ENCODE measurements at regions not wholly inside any gene's neighbourhood (a gene's known extent, or its start where the extent isn't known, plus 50 kb on each side); places are given as distances from the start of the nearest gene placed in this dataset.

DNA sequence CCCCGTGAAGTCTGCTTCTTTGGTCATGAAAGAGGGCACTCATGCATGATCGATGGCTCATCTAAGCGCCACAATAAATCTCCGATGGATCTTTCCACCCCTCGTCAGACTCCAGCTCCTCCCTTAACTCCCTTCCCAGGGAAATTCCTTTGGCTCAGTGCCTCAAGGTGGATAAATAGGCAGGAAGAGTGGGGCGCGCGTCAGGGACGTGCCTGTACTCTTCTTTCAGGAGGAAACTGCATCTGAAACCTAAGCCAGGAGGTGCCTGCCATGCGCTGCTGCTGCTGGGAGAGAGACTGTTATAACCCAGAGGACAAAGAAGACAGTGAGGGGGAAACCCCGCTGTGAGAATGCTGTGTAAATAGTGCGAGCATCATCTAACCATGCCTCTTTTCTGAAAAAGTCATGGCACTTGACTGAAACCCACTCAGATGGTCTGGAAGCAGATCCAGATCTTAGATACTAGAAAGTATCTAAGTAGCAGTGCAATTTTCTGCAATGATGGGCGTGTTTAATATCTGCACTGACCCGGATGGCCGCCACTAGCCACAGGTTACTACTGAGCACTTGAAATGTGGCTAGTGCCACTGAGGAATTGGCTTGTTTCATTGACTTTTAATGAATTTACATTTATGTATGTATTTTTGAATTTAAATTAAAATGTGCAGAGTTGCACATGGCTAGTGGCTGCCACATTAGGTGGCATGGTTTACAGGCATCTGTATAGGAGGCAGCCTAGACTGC lies 120.3 kb upstream of the BASP1 start:
- whole genome bisulfite sequencing (ENCODE audit: insufficient coverage) = 91% methylated on average over 12 of the region's 15 CpGs
- TF ChIP-seq, protein P1, sequence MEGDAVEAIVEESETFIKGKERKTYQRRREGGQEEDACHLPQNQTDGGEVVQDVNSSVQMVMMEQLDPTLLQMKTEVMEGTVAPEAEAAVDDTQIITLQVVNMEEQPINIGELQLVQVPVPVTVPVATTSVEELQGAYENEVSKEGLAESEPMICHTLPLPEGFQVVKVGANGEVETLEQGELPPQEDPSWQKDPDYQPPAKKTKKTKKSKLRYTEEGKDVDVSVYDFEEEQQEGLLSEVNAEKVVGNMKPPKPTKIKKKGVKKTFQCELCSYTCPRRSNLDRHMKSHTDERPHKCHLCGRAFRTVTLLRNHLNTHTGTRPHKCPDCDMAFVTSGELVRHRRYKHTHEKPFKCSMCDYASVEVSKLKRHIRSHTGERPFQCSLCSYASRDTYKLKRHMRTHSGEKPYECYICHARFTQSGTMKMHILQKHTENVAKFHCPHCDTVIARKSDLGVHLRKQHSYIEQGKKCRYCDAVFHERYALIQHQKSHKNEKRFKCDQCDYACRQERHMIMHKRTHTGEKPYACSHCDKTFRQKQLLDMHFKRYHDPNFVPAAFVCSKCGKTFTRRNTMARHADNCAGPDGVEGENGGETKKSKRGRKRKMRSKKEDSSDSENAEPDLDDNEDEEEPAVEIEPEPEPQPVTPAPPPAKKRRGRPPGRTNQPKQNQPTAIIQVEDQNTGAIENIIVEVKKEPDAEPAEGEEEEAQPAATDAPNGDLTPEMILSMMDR (IDR thresholded peaks at IDR 0.05) = no peak
- no peak for TF ChIP-seq EZH2 (IDR thresholded peaks at IDR 0.05; ENCODE audit: borderline replicate concordance, insufficient read depth, low read depth, low read length, poor library complexity, severe bottlenecking)
- Histone ChIP-seq H3K36me3 (replicated peaks in 1 of 2; ENCODE audit: control extremely low read depth in 1 of 2, control insufficient read depth in 1 of 2, extremely low read depth in 1 of 2, insufficient read depth in 2 of 2, low read length in 1 of 2) (no peaks in the 10 kb centered on the region), H3K27ac (ENCODE audit: low read length in 2 of 2) (no peak overlapping the region), H3K9ac (ENCODE audit: low read length) (no peak overlapping the region), H3K79me2 (ENCODE audit: control insufficient read depth, insufficient read depth, low read length) (no peaks in the 10 kb centered on the region), H3K27me3 (replicated peaks in 1 of 4; ENCODE audit: control extremely low read depth in 1 of 4, control insufficient read depth in 3 of 4, insufficient read depth in 4 of 4, low read length in 3 of 4) (no peaks in the 10 kb centered on the region), H3K4me1 (ENCODE audit: control insufficient read depth in 2 of 2, insufficient read depth in 2 of 2, low read length in 2 of 2) (no peaks in the 10 kb centered on the region), H3K4me2 (replicated peaks; ENCODE audit: low read depth, low read length, poor library complexity, severe bottlenecking) (no peak overlapping the region), H4K20me1 (ENCODE audit: control insufficient read depth, insufficient read depth, low read length, poor library complexity, severe bottlenecking) (no peaks in the 10 kb centered on the region), H3K9me3 (ENCODE audit: control extremely low read depth in 1 of 3, control insufficient read depth in 2 of 3, insufficient read depth in 1 of 3, low read length in 2 of 3) (peaks cover 0 to 3% (median 0%) of the 10 kb centered on the region in 3 donors), H3K4me3 (ENCODE audit: control extremely low read depth in 1 of 5, extremely low read depth in 1 of 5, insufficient read depth in 1 of 5, low read depth in 2 of 5, low read length in 4 of 5) (no peak overlapping the region), H2AFZ (ENCODE audit: insufficient read depth, low read depth, low read length, poor library complexity, severe bottlenecking) (no peak overlapping the region)
- ATAC-seq (ENCODE audit: low read depth) = no peak
- ChIA-PET CTCF (no interaction called here), POLR2A (no interaction called here)
- Mint-ChIP-seq H3K4me1 (no peaks in the 10 kb centered on the region), H3K9me3 (ENCODE audit: insufficient read depth) (no peaks in the 10 kb centered on the region), H3K27ac (no peak overlapping the region), H3K27me3 (no peaks in the 10 kb centered on the region), H3K4me3 (no peak overlapping the region)
- intact Hi-C loops (cut with micrococcal nuclease) = no loop called here
- DNase-seq = no peak

DNA sequence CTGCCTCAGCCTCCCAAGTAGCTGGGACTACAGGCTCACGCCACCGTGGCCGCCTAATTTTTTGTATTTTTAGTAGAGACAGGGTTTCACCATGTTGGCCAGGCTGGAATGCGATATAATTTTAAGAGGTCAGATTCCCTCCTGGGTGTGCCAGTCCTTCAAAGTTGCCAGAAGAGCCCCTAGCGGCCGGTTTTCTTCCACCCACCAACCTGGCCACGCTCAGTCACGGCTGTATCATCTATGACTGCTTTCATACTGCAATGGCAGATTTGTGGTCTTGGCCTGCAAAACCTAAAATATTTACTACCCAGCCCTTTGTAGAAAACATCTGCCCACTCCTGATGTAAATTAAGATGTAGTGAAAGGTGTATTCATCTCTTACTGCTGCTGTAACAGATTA lies 117.5 kb upstream of the BASP1 start:
- Mint-ChIP-seq H3K27me3 (peaks cover 5% of the 10 kb centered on the region), H3K4me3 (no peak overlapping the region), H3K4me1 (no peaks in the 10 kb centered on the region), H3K27ac (no peak overlapping the region), H3K9me3 (ENCODE audit: insufficient read depth) (no peaks in the 10 kb centered on the region)
- POLR2A ChIA-PET = no interaction called here
- intact Hi-C loops (cut with micrococcal nuclease) = no loop called here
- WGBS (ENCODE audit: insufficient coverage) = 98% methylated on average over 8 of the region's 8 CpGs
- H2AFZ ChIP-seq (ENCODE audit: insufficient read depth, low read depth, low read length, poor library complexity, severe bottlenecking) = no peak overlapping the region
- no peak overlapping the region for H3K9ac ChIP-seq (ENCODE audit: low read length)
- no peaks in the 10 kb centered on the region for H4K20me1 ChIP-seq (ENCODE audit: control insufficient read depth, insufficient read depth, low read length, poor library complexity, severe bottlenecking)
- no peaks in the 10 kb centered on the region for H3K27me3 ChIP-seq (replicated peaks in 1 of 4; ENCODE audit: control extremely low read depth in 1 of 4, control insufficient read depth in 3 of 4, insufficient read depth in 4 of 4, low read length in 3 of 4)
- DNase-seq (no peak), ATAC-seq (ENCODE audit: low read depth) (no peak)
- H3K79me2 ChIP-seq (ENCODE audit: control insufficient read depth, insufficient read depth, low read length) = no peaks in the 10 kb centered on the region
- H3K36me3 ChIP-seq (replicated peaks in 1 of 2; ENCODE audit: control extremely low read depth in 1 of 2, control insufficient read depth in 1 of 2, extremely low read depth in 1 of 2, insufficient read depth in 2 of 2, low read length in 1 of 2) = no peaks in the 10 kb centered on the region
- no peak overlapping the region for H3K4me3 ChIP-seq (ENCODE audit: control extremely low read depth in 1 of 5, extremely low read depth in 1 of 5, insufficient read depth in 1 of 5, low read depth in 2 of 5, low read length in 4 of 5)
- no peak overlapping the region for H3K4me2 ChIP-seq (replicated peaks; ENCODE audit: low read depth, low read length, poor library complexity, severe bottlenecking)
- TF ChIP-seq, protein P1 (IDR thresholded peaks at IDR 0.05) = no peak
- TF ChIP-seq EZH2 (IDR thresholded peaks at IDR 0.05; ENCODE audit: borderline replicate concordance, insufficient read depth, low read depth, low read length, poor library complexity, severe bottlenecking) = no peak
- CTCF ChIA-PET = no interaction called here
- H3K27ac ChIP-seq (ENCODE audit: low read length in 2 of 2) = no peak overlapping the region
- H3K4me1 ChIP-seq (ENCODE audit: control insufficient read depth in 2 of 2, insufficient read depth in 2 of 2, low read length in 2 of 2) = no peaks in the 10 kb centered on the region
- peaks cover 0 to 3% (median 0%) of the 10 kb centered on the region in 3 donors for H3K9me3 ChIP-seq (ENCODE audit: control extremely low read depth in 1 of 3, control insufficient read depth in 2 of 3, insufficient read depth in 1 of 3, low read length in 2 of 3)
